Thoracic aorta (tissue), 2 donors: ENCODE measurements at regions not wholly inside any gene's neighbourhood (a gene's known extent, or its start where the extent isn't known, plus 50 kb on each side); places are given as distances from the start of the nearest gene placed in this dataset.

Experiments used
- ATAC-seq: fragments of 150-250 bp; one replicate; pipeline ENCODE4 v1.8.0; 2017; ENCODE audit warnings: low read depth; ENCODE audit not compliant: insufficient number of reproducible peaks, low FRiP score
- DNase-seq: peaks from one replicate; pipeline ENCODE4 v3.0.0-alpha.2; 2020; ENCODE audit warnings: low spot score
- H3K27ac ChIP-seq, 2 donors: fragments of 200-600 bp; sonication (generic); 1 replicate in 1 of 2; 2 replicates in 1 of 2; pipeline ENCODE4 v1.5.1; 2016; ENCODE audit warnings: mild to moderate bottlenecking in 2 of 2, moderate library complexity in 2 of 2
- H3K27me3 ChIP-seq: fragments of 200-600 bp; sonication (generic); replicated peaks from 2 replicates; pipeline ENCODE4 v1.6.0; 2016; ENCODE audit warnings: mild to moderate bottlenecking; ENCODE audit not compliant: insufficient read depth
- H3K36me3 ChIP-seq: fragments of 200-600 bp; sonication (generic); one replicate; pipeline ENCODE4 v1.5.1; 2016
- H3K4me1 ChIP-seq, 2 donors: fragments of 200-600 bp; sonication (generic); 1 replicate in 1 of 2; 2 replicates in 1 of 2; pipeline versions ENCODE4 v1.5.1 to v1.6.0; 2016; ENCODE audit warnings: low read depth in 2 of 2, mild to moderate bottlenecking in 1 of 2; ENCODE audit not compliant: control insufficient read depth in 1 of 2
- H3K4me3 ChIP-seq: fragments of 200-600 bp; sonication (generic); 2 replicates; pipeline ENCODE4 v1.5.1; 2016; ENCODE audit warnings: mild to moderate bottlenecking
- H3K9me3 ChIP-seq: fragments of 200-600 bp; sonication (generic); 2 replicates; pipeline ENCODE4 v1.5.1; 2016
- TF ChIP-seq, protein P1 (sequence below): fragments of 200-600 bp; sonication (generic); IDR thresholded peaks from one replicate; pipeline ENCODE4 v1.5.1; 2019; ENCODE audit warnings: antibody characterized with exemption

DNA sequence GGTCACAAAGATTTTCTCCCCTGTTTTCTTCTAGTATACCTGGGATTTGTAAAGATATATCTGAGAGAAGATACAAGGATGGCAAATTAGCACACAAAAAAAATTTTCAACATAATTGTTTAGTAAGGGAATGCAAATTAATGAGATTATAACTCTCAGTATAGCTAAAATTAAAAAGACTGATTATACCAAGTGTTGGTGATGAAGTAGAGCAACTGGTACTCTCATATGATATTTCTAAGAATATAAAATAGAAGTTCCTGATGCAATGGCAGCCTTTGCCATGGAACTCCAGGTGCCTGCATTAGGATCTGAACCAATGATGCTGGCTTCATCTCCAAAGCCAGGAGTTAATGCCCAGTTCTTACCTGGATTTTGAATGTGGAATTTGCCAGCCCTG, 51.4 kb upstream of the KIAA1217 start:
- Histone ChIP-seq H3K9me3 (no peaks in the 10 kb centered on the region), H3K27ac (no peak overlapping the region), H3K4me1 (no peaks in the 10 kb centered on the region), H3K27me3 (no peaks in the 10 kb centered on the region), H3K36me3 (no peaks in the 10 kb centered on the region), H3K4me3 (no peak overlapping the region)
- DNase-seq: no peak
- no peak for ATAC-seq
- TF ChIP-seq, protein P1, sequence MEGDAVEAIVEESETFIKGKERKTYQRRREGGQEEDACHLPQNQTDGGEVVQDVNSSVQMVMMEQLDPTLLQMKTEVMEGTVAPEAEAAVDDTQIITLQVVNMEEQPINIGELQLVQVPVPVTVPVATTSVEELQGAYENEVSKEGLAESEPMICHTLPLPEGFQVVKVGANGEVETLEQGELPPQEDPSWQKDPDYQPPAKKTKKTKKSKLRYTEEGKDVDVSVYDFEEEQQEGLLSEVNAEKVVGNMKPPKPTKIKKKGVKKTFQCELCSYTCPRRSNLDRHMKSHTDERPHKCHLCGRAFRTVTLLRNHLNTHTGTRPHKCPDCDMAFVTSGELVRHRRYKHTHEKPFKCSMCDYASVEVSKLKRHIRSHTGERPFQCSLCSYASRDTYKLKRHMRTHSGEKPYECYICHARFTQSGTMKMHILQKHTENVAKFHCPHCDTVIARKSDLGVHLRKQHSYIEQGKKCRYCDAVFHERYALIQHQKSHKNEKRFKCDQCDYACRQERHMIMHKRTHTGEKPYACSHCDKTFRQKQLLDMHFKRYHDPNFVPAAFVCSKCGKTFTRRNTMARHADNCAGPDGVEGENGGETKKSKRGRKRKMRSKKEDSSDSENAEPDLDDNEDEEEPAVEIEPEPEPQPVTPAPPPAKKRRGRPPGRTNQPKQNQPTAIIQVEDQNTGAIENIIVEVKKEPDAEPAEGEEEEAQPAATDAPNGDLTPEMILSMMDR: no peak
